GM19455 (cell line): ENCODE measurements at regions not wholly inside any gene's neighbourhood (a gene's known extent, or its start where the extent isn't known, plus 50 kb on each side); places are given as distances from the start of the nearest gene placed in this dataset.
"Not testable (repeated sequence)": the region's sequence is repeated elsewhere in the genome, so short reads cannot be mapped to it uniquely, and the experiment has no call there.

ENCODE experiments used
- ATAC-seq: cut with Tn5 transposase; IDR thresholded peaks from one replicate; pipeline ENCODE4 v1.9.1; 2021; ENCODE audit not compliant: unreplicated experiment

DNA sequence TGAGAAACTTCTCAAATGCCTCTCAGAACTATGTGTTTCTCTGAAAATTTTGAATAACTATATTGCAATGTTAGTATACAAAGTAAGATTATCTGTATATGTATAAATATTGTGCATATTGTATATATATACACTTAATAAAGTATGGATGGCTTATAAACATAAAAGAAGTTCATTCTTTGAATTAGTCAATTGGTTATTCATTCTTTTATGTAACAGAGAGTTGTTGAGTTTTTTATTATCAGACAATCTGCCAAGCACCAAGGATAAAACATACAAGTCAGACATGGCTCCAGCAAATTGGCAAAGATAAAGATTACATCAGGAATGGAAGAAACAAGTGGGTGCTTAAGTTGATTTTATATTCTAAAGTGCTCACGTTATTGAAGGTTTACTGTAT is 289.1 kb upstream of the EYS start:
- no peak for ATAC-seq

DNA sequence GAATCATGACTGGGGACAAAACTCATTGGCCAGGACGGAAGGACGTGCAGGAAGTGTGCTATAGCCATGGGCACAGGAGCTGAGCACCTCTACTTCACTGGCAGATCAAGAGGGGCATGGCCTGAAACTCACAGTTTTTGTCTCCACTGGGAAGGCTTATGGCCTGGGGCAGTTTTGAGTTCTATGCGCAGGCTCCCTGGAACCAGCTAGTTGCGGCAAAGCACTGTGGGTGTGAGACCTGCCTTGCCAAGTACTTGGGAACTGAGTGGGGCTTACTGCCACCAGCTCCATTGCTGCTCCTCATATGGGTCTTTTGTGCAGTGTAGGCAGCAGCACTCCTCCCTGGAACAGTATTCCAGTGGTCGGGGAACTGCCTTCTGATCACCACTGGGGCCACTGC is 282.6 kb upstream of the EYS start:
- ATAC-seq = no peak

- ATAC-seq = no peak
These were observed 281.0 kb upstream of the EYS start for GRCh38 chr6:65988006-65988405.

DNA sequence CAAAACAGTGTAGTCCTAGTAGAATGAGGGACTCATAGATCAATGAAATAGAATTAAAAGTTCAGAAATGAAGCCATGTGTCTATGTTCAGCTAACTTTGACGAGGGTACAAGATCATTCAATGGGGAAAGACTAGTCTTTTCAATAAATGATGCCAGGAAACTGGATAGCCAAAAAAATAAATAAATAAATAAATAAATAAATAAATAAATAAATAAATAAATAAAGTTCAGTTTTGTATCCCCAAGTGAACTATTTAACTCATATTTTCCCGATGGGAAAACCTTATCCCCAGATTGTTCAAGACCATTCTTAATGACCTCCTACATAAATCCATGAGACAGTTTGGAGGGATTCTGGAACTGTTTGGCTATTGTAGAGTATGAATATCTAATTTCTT is 277.1 kb upstream of the EYS start:
- ATAC-seq = no peak

DNA sequence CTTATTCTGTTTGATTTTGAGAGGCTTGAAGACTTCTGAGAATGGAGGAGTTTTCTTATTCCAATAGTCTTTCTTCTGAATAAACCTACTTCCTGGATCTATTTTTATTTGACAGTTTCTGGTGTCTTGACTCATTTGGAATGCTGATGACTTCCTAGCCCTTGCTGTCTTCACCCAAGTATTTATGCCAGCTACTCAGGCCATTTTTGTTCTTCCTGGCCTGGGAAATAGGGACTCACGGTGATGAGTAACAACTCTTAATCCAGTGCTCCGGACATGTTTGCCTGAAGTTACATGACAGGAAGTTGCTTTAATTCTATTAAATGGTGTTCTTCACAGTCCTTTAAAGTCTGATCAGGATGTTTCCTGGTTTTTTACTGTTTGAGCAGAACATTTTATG is 272.1 kb upstream of the EYS start:
- no peak for ATAC-seq

DNA sequence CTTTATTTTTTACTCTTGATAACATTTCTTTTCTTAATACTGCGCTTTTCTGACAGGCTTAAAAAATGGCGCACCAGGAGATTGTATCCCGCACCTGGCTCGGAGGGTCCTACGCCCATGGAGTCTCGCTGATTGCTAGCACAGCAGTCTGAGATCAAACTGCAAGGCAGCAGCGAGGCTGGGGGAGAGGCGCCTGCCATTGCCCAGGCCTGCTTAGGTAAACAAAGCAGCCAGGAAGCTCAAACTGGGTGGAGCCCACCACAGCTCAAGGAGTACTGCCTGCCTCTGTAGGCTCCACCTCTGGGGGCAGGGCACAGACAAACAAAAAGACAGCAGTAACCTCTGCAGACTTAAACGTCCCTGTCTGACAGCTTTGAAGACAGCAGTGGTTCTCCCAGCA is 264.2 kb upstream of the EYS start:
- ATAC-seq = not testable (repeated sequence)

DNA sequence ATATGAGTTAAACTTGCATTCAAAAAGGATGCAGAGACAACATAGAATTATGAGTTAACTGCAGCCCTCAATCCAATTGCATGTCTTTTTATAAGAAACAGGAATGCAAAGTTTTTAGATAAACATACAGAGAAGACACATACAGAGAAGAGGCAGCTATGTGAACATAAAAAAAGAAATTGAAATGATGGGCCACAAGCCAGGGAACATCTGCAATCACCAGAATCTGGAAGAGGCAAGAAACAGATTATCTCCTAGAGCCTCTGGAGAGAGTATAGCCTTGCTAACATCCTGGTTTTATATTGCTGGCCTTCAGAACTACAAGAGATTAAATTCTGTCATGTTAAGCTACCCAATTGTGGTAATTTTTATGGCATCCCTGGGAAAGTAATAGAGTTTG is 257.2 kb upstream of the EYS start:
- ATAC-seq = no peak

- ATAC-seq = no peak
These were observed 248.0 kb upstream of the EYS start for GRCh38 chr6:65955034-65955433.

- ATAC-seq = no peak
These were observed 241.0 kb upstream of the EYS start for GRCh38 chr6:65948062-65948461.

- ATAC-seq = no peak
These were observed 236.5 kb upstream of the EYS start for GRCh38 chr6:65943548-65943947.

DNA sequence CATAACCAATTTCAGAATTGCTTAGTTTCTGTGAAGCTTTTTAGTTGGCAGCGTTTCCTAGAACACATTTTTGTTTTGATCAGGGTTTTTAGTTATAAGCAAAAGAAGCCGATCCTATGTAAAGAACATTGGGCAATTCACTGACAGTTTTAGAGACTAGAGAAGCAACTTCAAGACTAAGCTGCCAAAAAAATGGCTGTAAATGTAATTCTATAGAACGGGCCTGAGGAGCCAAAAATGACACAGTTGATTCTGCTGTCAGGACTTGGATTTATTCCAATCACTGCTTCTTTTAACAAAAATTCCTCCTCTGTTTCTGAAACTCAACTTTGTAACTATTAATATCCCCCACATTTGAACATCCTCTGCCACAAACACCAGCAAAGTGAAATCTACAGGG is 236.0 kb upstream of the EYS start:
- ATAC-seq = no peak

DNA sequence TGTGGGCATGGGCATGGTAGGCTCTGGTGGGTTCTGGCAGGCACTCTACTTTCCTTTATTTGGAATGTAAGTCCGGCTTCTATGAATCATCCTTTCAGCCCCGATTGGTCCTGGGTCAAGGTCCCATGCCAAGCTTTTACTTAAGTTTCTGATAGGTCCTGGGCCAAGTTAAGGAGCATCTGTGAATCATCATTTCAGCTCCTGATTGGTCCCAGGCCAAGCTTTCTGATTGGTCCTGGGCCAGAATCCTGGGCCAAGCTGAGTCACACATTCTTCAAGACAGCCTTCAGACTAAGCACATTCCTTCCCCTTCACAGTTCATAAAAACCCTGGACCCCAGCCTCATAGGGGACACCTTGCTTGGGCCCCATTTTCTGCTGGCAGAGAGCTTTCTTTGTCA is 231.0 kb upstream of the EYS start:
- no peak for ATAC-seq

- ATAC-seq = no peak
These were observed 228.4 kb upstream of the EYS start for GRCh38 chr6:65935412-65935811.

- ATAC-seq = no peak
These were observed 226.4 kb upstream of the EYS start for GRCh38 chr6:65933390-65933789.

- no peak for ATAC-seq
These were observed 220.1 kb upstream of the EYS start for GRCh38 chr6:65927141-65927540.

DNA sequence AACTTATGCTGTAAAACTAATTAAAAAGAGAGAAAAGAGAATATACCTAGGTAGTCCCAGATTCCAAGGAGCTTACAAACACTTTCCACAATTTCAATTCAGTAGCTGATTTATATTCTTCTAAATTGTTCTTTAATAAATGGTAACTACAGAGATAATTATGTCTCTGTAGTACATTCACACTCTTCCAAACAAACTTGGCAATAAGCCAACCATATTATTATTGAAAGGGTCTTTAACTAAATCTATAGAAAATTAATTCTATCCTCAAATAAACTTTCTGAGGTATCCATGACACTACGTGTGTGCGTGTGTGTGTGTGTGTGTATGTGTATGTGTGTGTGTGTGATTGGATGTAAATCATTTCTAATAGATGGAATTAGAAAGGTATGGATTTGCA is 217.4 kb upstream of the EYS start:
- no peak for ATAC-seq

- ATAC-seq = no peak
These were observed 215.0 kb upstream of the EYS start for GRCh38 chr6:65922049-65922448.

- ATAC-seq = no peak
These were observed 201.0 kb upstream of the EYS start for GRCh38 chr6:65908065-65908464.

- no peak for ATAC-seq
These were observed 197.0 kb upstream of the EYS start for GRCh38 chr6:65903992-65904391.

GRCh38 chr6:65900928-65901327 is 193.9 kb upstream of the EYS start:
- no peak for ATAC-seq

GRCh38 chr6:65896140-65896539 is 189.1 kb upstream of the EYS start:
- ATAC-seq = no peak

DNA sequence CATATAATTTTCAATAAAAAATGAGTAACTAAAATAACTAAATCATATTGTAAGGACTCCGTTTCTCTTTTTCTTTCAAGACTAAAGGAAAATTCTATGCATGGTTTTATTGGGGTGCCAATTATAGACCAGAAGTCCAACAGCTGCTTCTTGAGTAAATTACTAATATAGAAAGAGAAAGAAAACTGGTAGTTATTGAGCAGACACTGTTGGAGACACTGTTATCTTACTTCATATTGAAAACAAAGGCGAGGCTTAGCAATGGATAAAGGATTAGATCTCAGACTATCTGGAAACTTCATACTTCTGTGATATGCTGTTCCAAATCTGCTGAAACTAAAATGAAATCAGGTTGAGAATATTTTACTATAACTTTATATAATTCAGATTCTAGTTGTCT is 169.6 kb upstream of the EYS start:
- no peak for ATAC-seq

- no peak for ATAC-seq
These were observed 145.4 kb upstream of the EYS start for GRCh38 chr6:65852369-65852852.

DNA sequence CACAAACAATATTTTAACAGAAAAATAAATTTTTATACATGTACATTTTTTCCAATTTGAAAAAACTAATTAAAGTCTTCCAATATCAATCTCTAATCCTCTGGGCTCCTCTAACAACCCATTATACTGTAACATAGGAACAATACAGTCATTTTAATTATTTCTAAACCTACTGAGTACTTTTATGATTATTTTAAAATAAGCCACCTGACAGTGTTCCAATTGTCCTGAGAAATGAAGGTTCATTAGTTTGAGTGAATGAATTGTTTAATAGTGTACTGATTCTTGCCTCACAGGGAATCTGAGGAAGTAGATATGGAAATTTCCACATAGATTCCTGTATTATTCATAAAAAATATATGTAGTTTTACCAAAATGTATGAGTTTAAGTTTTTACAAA is 123.1 kb upstream of the EYS start:
- no peak for ATAC-seq
